Endodermal cell (in vitro differentiated cells): ENCODE measurements at regions not wholly inside any gene's neighbourhood (a gene's known extent, or its start where the extent isn't known, plus 50 kb on each side); places are given as distances from the start of the nearest gene placed in this dataset.
A peak's percentile ranks its signal among the peaks of the same experiment; 100 is the strongest.

ENCODE experiments used
- DNase-seq: peaks from one replicate; pipeline ENCODE4 v3.0.0-alpha.2; 2017
- H3K27ac ChIP-seq: 2 replicates; pipeline ENCODE4 v1.5.1; 2013; ENCODE audit warnings: mild to moderate bottlenecking, low read depth, low read length, moderate library complexity
- H3K27me3 ChIP-seq: 2 replicates; pipeline ENCODE4 v1.6.1; 2013; ENCODE audit warnings: mild to moderate bottlenecking, low read length, moderate library complexity; ENCODE audit not compliant: insufficient read depth, control insufficient read depth, poor library complexity, severe bottlenecking
- H3K36me3 ChIP-seq: 2 replicates; pipeline ENCODE4 v1.7.0; 2013; ENCODE audit warnings: mild to moderate bottlenecking, low read length, moderate library complexity; ENCODE audit not compliant: control insufficient read depth, insufficient read depth
- H3K4me1 ChIP-seq: one replicate; pipeline ENCODE4 v1.7.0; 2013; ENCODE audit warnings: low read length; ENCODE audit not compliant: control insufficient read depth, insufficient read depth
- H3K4me3 ChIP-seq: 2 replicates; pipeline ENCODE4 v1.5.1; 2013; ENCODE audit warnings: mild to moderate bottlenecking, low read length, moderate library complexity
- H3K9ac ChIP-seq: 2 replicates; pipeline ENCODE4 v1.6.1; 2013; ENCODE audit warnings: mild to moderate bottlenecking, low read length, moderate library complexity; ENCODE audit not compliant: poor library complexity, severe bottlenecking; ENCODE audit errors: extremely low read depth
- H3K9me3 ChIP-seq: 2 replicates; pipeline ENCODE4 v1.6.1; 2013; ENCODE audit warnings: mild to moderate bottlenecking, low read length, moderate library complexity; ENCODE audit not compliant: control insufficient read depth
- H3K27ac Mint-ChIP-seq: 2 replicates; pipeline ENCODE4 v1.8.0; 2020; ENCODE audit warnings: mixed read lengths
- H3K27me3 Mint-ChIP-seq: 2 replicates; pipeline ENCODE4 v1.8.0; 2021; ENCODE audit warnings: mild to moderate bottlenecking, mixed read lengths; ENCODE audit not compliant: insufficient read depth
- H3K36me3 Mint-ChIP-seq: 2 replicates; pipeline ENCODE4 v1.8.0; 2020; ENCODE audit warnings: low read depth, mixed read lengths
- H3K4me1 Mint-ChIP-seq: 2 replicates; pipeline ENCODE4 v1.8.0; 2020; ENCODE audit warnings: mixed read lengths
- H3K4me3 Mint-ChIP-seq: 2 replicates; pipeline ENCODE4 v1.8.0; 2020; ENCODE audit warnings: mild to moderate bottlenecking, moderate library complexity, mixed read lengths
- H3K9me3 Mint-ChIP-seq: 2 replicates; pipeline ENCODE4 v1.8.0; 2020; ENCODE audit warnings: mild to moderate bottlenecking, mixed read lengths
- CTCF ChIP-seq: fragments of 200-600 bp; sonication (generic); conservative IDR thresholded peaks from 2 replicates; pipeline ENCODE4 v1.5.0; 2021; ENCODE audit warnings: antibody characterized with exemption, mild to moderate bottlenecking
- WGBS, 2 experiments: methylation state at CpG; one replicate each; pipeline versions ENCODE4 v1.1.5 to v1.1.7; 2013; ENCODE audit warnings: missing lambda C conversion rate in 2 of 2, mixed read lengths in 1 of 2; ENCODE audit not compliant: insufficient coverage in 1 of 2, insufficient read length in 1 of 2; 5-methylcytosine and 5-hydroxymethylcytosine counted together

GRCh38 chr4:84407554-84408407, 91.3 kb downstream of the NKX6-1 start:
- H3K9ac ChIP-seq = no peak overlapping the region
- peaks cover 13% of the 10 kb centered on the region for H3K27me3 Mint-ChIP-seq
- no peaks in the 10 kb centered on the region for H3K27me3 ChIP-seq
- no peak for TF ChIP-seq CTCF
- H3K4me1 Mint-ChIP-seq = no peaks in the 10 kb centered on the region
- no peak overlapping the region for H3K27ac Mint-ChIP-seq
- WGBS, 2 experiments = 88 to 94% methylated on average over 4 to 6 of the region's 6 CpGs
- no peak overlapping the region for H3K4me3 ChIP-seq
- no peak for DNase-seq
- no peaks in the 10 kb centered on the region for H3K36me3 ChIP-seq
- no peaks in the 10 kb centered on the region for H3K9me3 ChIP-seq
- no peak overlapping the region for H3K27ac ChIP-seq
- no peaks in the 10 kb centered on the region for H3K4me1 ChIP-seq
- H3K9me3 Mint-ChIP-seq = no peaks in the 10 kb centered on the region
- H3K36me3 Mint-ChIP-seq = no peaks in the 10 kb centered on the region
- no peak overlapping the region for H3K4me3 Mint-ChIP-seq

- no peaks in the 10 kb centered on the region for H3K27me3 Mint-ChIP-seq
- no peak overlapping the region for H3K27ac Mint-ChIP-seq
- H3K36me3 Mint-ChIP-seq = no peaks in the 10 kb centered on the region
- WGBS, 2 experiments = 88 to 94% methylated on average over 2 to 3 of the region's 4 CpGs
- H3K4me3 Mint-ChIP-seq = no peak overlapping the region
- TF ChIP-seq CTCF = no peak
- Histone ChIP-seq H3K36me3 (no peaks in the 10 kb centered on the region), H3K4me1 (no peaks in the 10 kb centered on the region), H3K9me3 (no peaks in the 10 kb centered on the region), H3K9ac (no peak overlapping the region), H3K27ac (no peak overlapping the region), H3K4me3 (no peak overlapping the region), H3K27me3 (no peaks in the 10 kb centered on the region)
- no peaks in the 10 kb centered on the region for H3K4me1 Mint-ChIP-seq
- no peaks in the 10 kb centered on the region for H3K9me3 Mint-ChIP-seq
- DNase-seq = no peak
Observed at GRCh38 chr4:84403656-84404055, 95.4 kb downstream of the NKX6-1 start.

- Histone ChIP-seq H3K9ac (no peak overlapping the region), H3K27me3 (no peaks in the 10 kb centered on the region), H3K27ac (no peak overlapping the region), H3K4me1 (no peaks in the 10 kb centered on the region), H3K4me3 (no peak overlapping the region), H3K36me3 (no peaks in the 10 kb centered on the region), H3K9me3 (no peaks in the 10 kb centered on the region)
- peak; percentile 50 for TF ChIP-seq CTCF
- Mint-ChIP-seq H3K4me3 (no peak overlapping the region), H3K27ac (no peak overlapping the region), H3K27me3 (no peaks in the 10 kb centered on the region), H3K36me3 (no peaks in the 10 kb centered on the region), H3K9me3 (no peaks in the 10 kb centered on the region), H3K4me1 (no peaks in the 10 kb centered on the region)
- WGBS, 2 experiments = 72 to 75% methylated on average over 2 to 3 of the region's 3 CpGs
- no peak for DNase-seq
Observed at GRCh38 chr4:84401701-84402306, 97.3 kb downstream of the NKX6-1 start.
